ENCODE measurements at regions not wholly inside any gene's neighbourhood (a gene's known extent, or its start where the extent isn't known, plus 50 kb on each side); places are given as distances from the start of the nearest gene placed in this dataset.

DNA sequence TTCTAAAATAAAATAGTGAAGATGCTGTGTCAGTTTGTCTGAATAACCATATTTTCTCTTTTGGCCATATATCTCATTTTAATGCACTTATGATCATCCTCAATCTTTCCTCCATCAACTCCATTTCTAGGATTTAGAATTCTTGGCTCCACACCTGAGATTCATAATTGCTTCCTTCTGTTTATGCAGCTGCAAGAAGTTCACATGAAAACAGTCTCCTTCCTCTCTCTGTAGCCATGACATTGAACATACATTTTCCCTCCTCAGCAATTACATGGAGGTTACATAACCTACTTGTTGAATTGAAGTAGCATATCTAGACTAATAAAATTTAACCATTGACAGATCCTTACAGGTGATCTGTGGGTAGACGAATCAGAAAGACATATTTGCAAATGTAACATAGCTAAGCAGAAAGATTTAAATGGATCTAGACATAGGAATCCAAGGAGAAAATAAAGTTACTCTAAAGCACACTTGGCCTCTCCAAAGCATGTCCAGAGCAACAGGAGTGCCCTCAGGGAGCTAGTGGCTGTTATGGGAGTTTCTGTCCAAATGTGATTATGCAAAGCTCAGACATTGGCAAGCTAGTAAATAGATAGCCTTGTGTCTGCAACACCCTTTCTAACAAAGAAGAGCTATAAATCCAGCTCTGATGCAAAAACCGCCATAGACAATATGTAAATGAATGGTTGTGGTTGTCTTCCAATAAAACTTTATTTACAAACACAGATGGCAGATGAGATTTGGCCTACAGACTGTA, 119.9 kb upstream of the MPPED2 start:
- H3K36me3 Mint-ChIP-seq (ENCODE audit: low read depth), result no peaks in the 10 kb centered on the region
- no peak for ATAC-seq
- H3K4me1 Mint-ChIP-seq (ENCODE audit: low read depth), result no peaks in the 10 kb centered on the region
- intact Hi-C loops (cut with micrococcal nuclease), result no loop called here
- no peak overlapping the region for H3K27ac Mint-ChIP-seq
- ChIA-PET POLR2A (no interaction called here), CTCF (interaction anchor here (0.7 kb wide), 2 partner anchors 212 to 361 kb away, joined by 3 read pairs; no protein-coding TSS in a partner anchor)
- H3K4me3 Mint-ChIP-seq, result no peak overlapping the region
- no peak for TF ChIP-seq CTCF (IDR thresholded peaks at IDR 0.05)
- no peaks in the 10 kb centered on the region for H3K9me3 Mint-ChIP-seq
- DNase-seq, result no peak
- no peaks in the 10 kb centered on the region for H3K27me3 Mint-ChIP-seq

DNA sequence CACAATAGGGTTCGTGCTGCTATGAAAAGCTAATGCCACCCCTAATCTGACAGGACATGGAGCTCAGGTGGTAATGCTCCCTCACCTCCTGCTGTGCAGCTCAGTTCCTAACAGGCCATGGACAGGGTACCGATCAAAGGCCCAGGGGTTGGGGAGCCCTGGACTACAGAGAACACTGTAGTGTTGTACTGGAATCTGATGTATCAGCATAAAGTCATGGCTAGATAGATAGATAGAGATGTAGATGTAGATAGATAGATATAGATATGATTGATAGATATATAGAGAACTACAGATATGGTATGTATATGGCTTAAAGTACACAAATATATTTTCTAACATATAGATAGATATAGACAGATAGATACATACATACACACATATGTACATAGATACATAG, 112.3 kb upstream of the MPPED2 start:
- H3K4me1 Mint-ChIP-seq (ENCODE audit: low read depth), result no peaks in the 10 kb centered on the region
- no peaks in the 10 kb centered on the region for H3K27me3 Mint-ChIP-seq
- H3K9me3 Mint-ChIP-seq, result no peaks in the 10 kb centered on the region
- intact Hi-C loops (cut with micrococcal nuclease), result no loop called here
- H3K36me3 Mint-ChIP-seq (ENCODE audit: low read depth), result no peaks in the 10 kb centered on the region
- no peak overlapping the region for H3K4me3 Mint-ChIP-seq
- DNase-seq, result no peak
- TF ChIP-seq CTCF (IDR thresholded peaks at IDR 0.05), result no peak
- ChIA-PET CTCF (no interaction called here), POLR2A (no interaction called here)
- ATAC-seq, result no peak
- no peak overlapping the region for H3K27ac Mint-ChIP-seq

GRCh38 chr11:30697032-30697431, 110.9 kb upstream of the MPPED2 start:
- no peak overlapping the region for H3K27ac Mint-ChIP-seq
- no peaks in the 10 kb centered on the region for H3K27me3 Mint-ChIP-seq
- ChIA-PET POLR2A (no interaction called here), CTCF (no interaction called here)
- no peak overlapping the region for H3K4me3 Mint-ChIP-seq
- H3K9me3 Mint-ChIP-seq, result peaks cover 2% of the 10 kb centered on the region
- ATAC-seq (no peak), DNase-seq (no peak)
- intact Hi-C loops (cut with micrococcal nuclease), result no loop called here
- TF ChIP-seq CTCF (IDR thresholded peaks at IDR 0.05), result no peak
- no peaks in the 10 kb centered on the region for H3K36me3 Mint-ChIP-seq (ENCODE audit: low read depth)
- H3K4me1 Mint-ChIP-seq (ENCODE audit: low read depth), result no peaks in the 10 kb centered on the region

DNA sequence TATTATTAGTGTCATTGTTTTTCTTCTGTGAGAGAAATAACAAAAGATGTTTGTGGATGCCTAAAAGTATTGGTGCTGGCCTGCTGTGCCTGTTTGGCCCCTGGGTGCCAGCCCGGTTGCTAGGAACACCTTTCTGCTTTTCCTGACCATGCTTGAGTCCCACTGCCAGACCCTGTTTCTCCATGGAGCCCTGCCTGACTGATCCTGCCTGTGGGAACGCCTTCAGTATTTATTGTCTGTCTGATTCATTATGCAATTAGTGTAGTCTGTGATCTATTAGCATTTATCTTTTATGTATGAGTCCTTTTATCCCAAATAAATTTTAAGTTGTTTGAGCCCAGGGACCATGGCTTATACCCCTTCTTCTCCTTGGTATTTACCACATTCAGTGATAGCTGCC, 98.6 kb upstream of the MPPED2 start:
- H3K36me3 Mint-ChIP-seq (ENCODE audit: low read depth), result no peaks in the 10 kb centered on the region
- no peaks in the 10 kb centered on the region for H3K9me3 Mint-ChIP-seq
- no peak overlapping the region for H3K4me3 Mint-ChIP-seq
- DNase-seq (no peak), ATAC-seq (no peak)
- CTCF ChIA-PET, result no interaction called here
- no peak overlapping the region for H3K27ac Mint-ChIP-seq
- no peaks in the 10 kb centered on the region for H3K27me3 Mint-ChIP-seq
- intact Hi-C loops (cut with micrococcal nuclease), result no loop called here
- H3K4me1 Mint-ChIP-seq (ENCODE audit: low read depth), result no peaks in the 10 kb centered on the region
- TF ChIP-seq CTCF (IDR thresholded peaks at IDR 0.05), result no peak
- POLR2A ChIA-PET, result no interaction called here

DNA sequence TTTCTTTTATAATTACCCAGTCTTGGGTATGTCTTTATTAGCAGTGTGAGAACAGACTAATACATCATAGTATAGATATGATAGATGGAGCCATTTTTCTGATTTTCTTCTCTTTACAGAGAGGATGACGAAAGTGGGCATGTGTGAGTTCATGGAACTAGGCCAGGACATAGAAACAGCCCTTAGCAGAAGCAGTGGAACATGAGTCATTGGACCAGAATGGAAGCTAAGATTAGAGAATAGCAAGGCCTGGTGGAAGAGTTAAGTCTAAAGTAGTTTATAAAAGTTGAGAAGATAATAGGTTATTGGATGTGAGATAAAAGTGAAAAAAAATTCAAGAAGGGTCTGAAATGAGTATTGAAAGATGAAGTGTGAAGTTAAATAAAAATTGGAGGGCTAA, 97.0 kb upstream of the MPPED2 start:
- TF ChIP-seq CTCF (IDR thresholded peaks at IDR 0.05), result no peak
- DNase-seq (no peak), ATAC-seq (no peak)
- intact Hi-C loops (cut with micrococcal nuclease), result no loop called here
- Mint-ChIP-seq H3K4me3 (no peak overlapping the region), H3K36me3 (ENCODE audit: low read depth) (no peaks in the 10 kb centered on the region), H3K4me1 (ENCODE audit: low read depth) (no peaks in the 10 kb centered on the region), H3K9me3 (no peaks in the 10 kb centered on the region), H3K27me3 (no peaks in the 10 kb centered on the region), H3K27ac (no peak overlapping the region)
- ChIA-PET CTCF (no interaction called here), POLR2A (no interaction called here)

Data from activated CD8-positive, alpha-beta T cell treated with anti-CD3 and anti-CD28 coated beads for 36 hours (primary cell).